NCI-H146 treated with DMSO at 0.1 percent for 48 hours (cell line): ENCODE measurements at regions not wholly inside any gene's neighbourhood (a gene's known extent, or its start where the extent isn't known, plus 50 kb on each side); places are given as distances from the start of the nearest gene placed in this dataset.

Experiments used
- DNase-seq: peaks from one replicate; lab custom pipeline; 2025; ENCODE audit not compliant: unreplicated experiment; lab: John Stamatoyannopoulos, UW

GRCh38 chr17:65477600-65477999 lies 83.8 kb downstream of the AXIN2 start:
- DNase-seq, result no peak

- no peak for DNase-seq
Observed at GRCh38 chr17:65474660-65475059, 86.8 kb downstream of the AXIN2 start.

- DNase-seq, result no peak
Observed at GRCh38 chr17:65473985-65474384, 87.5 kb downstream of the AXIN2 start.

- DNase-seq, result no peak
Observed at GRCh38 chr17:65473363-65473762, 88.1 kb downstream of the AXIN2 start.

- DNase-seq, result no peak
Observed at GRCh38 chr17:65472666-65473309, 88.7 kb downstream of the AXIN2 start.

GRCh38 chr17:65470783-65471182 lies 90.7 kb downstream of the AXIN2 start:
- DNase-seq, result no peak

GRCh38 chr17:65468321-65468720 lies 93.1 kb downstream of the AXIN2 start:
- no peak for DNase-seq

GRCh38 chr17:65467156-65467555 lies 94.3 kb downstream of the AXIN2 start:
- no peak for DNase-seq

GRCh38 chr17:65466547-65466946 lies 94.9 kb downstream of the AXIN2 start:
- no peak for DNase-seq

- no peak for DNase-seq
Observed at GRCh38 chr17:65463242-65463641, 98.2 kb downstream of the AXIN2 start.

- DNase-seq, result no peak
Observed at GRCh38 chr17:65459677-65460347, 101.6 kb downstream of the AXIN2 start.

- DNase-seq, result no peak
Observed at GRCh38 chr17:65457635-65458257, 103.7 kb downstream of the AXIN2 start.

- no peak for DNase-seq
Observed at GRCh38 chr17:65457183-65457582, 104.3 kb downstream of the AXIN2 start.

- DNase-seq, result no peak
Observed at GRCh38 chr17:65456368-65457151, 104.9 kb downstream of the AXIN2 start.

GRCh38 chr17:65455972-65456343 lies 105.5 kb downstream of the AXIN2 start:
- no peak for DNase-seq

GRCh38 chr17:65455154-65455971 lies 106.1 kb downstream of the AXIN2 start:
- DNase-seq, result no peak

GRCh38 chr17:65453204-65453931 lies 108.1 kb downstream of the AXIN2 start:
- DNase-seq, result no peak

GRCh38 chr17:65449495-65449894 lies 112.0 kb downstream of the AXIN2 start:
- no peak for DNase-seq

GRCh38 chr17:65447823-65448222 lies 113.6 kb downstream of the AXIN2 start:
- DNase-seq, result no peak

GRCh38 chr17:65446838-65447526 lies 114.5 kb downstream of the AXIN2 start:
- no peak for DNase-seq
